ENCODE measurements at regions not wholly inside any gene's neighbourhood (a gene's known extent, or its start where the extent isn't known, plus 50 kb on each side); places are given as distances from the start of the nearest gene placed in this dataset.

DNA sequence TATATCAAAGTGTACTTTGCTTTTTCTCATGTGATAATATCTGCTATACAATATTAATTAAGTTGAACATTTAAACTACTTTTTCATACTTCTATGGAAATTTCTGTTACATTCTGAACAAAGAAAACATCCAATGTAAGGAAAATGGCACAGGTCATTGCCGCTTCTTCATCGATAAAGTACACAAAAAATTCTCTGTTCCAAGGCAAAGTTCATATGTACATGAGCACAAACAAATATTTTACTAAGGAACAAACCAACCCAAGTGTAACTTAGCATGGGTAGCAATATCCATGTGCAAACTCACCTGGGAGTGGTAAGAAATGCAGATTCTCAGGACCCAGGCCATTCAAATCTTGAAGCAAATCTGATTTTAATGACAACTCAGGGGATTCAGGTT lies 139.8 kb downstream of the TMEM161B start:
- H4K20me1 ChIP-seq (ENCODE audit: insufficient read depth, low read length): no peaks in the 10 kb centered on the region
- H3K9me2 ChIP-seq (ENCODE audit: insufficient read depth, low read length): no peaks in the 10 kb centered on the region
- H3K9me3 ChIP-seq (ENCODE audit: low read length): no peaks in the 10 kb centered on the region
- H3K36me3 ChIP-seq (ENCODE audit: insufficient read depth, low read length): no peaks in the 10 kb centered on the region
- BruUV-seq (replicated peaks): no TSS peak
- ChIA-PET CTCF (ENCODE audit: unreplicated experiment) (no interaction called here), POLR2A (interaction anchor here (0.7 to 1.1 kb wide), 2 partner anchors 15 to 282 kb away, joined by 3 read pairs; no protein-coding TSS in a partner anchor)
- DNase-seq (ENCODE audit: low spot score): no peak
- intact Hi-C loops (cut with micrococcal nuclease; ENCODE audit: unreplicated experiment): no loop called here
- no peak overlapping the region for H3K27ac ChIP-seq (ENCODE audit: low read depth, low read length, poor library complexity, severe bottlenecking)
- no peaks in the 10 kb centered on the region for H3K4me1 ChIP-seq (ENCODE audit: insufficient read depth, low read length, poor library complexity, severe bottlenecking)
- TF ChIP-seq EZH2phosphoT487 (IDR thresholded peaks at IDR 0.05; ENCODE audit: borderline replicate concordance, low read depth, low read length): no peak
- TF ChIP-seq, protein P1, sequence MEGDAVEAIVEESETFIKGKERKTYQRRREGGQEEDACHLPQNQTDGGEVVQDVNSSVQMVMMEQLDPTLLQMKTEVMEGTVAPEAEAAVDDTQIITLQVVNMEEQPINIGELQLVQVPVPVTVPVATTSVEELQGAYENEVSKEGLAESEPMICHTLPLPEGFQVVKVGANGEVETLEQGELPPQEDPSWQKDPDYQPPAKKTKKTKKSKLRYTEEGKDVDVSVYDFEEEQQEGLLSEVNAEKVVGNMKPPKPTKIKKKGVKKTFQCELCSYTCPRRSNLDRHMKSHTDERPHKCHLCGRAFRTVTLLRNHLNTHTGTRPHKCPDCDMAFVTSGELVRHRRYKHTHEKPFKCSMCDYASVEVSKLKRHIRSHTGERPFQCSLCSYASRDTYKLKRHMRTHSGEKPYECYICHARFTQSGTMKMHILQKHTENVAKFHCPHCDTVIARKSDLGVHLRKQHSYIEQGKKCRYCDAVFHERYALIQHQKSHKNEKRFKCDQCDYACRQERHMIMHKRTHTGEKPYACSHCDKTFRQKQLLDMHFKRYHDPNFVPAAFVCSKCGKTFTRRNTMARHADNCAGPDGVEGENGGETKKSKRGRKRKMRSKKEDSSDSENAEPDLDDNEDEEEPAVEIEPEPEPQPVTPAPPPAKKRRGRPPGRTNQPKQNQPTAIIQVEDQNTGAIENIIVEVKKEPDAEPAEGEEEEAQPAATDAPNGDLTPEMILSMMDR (conservative IDR thresholded peaks at IDR 0.05; ENCODE audit: low read length): no peak
- no peak overlapping the region for H3K4me3 ChIP-seq (ENCODE audit: low read depth, low read length, poor library complexity, severe bottlenecking)
- H3K4me2 ChIP-seq (ENCODE audit: low read length): no peak overlapping the region
- no peak overlapping the region for H2AFZ ChIP-seq (ENCODE audit: low read length)
- no peaks in the 10 kb centered on the region for H3K79me2 ChIP-seq (ENCODE audit: insufficient read depth, low read depth, low read length)

DNA sequence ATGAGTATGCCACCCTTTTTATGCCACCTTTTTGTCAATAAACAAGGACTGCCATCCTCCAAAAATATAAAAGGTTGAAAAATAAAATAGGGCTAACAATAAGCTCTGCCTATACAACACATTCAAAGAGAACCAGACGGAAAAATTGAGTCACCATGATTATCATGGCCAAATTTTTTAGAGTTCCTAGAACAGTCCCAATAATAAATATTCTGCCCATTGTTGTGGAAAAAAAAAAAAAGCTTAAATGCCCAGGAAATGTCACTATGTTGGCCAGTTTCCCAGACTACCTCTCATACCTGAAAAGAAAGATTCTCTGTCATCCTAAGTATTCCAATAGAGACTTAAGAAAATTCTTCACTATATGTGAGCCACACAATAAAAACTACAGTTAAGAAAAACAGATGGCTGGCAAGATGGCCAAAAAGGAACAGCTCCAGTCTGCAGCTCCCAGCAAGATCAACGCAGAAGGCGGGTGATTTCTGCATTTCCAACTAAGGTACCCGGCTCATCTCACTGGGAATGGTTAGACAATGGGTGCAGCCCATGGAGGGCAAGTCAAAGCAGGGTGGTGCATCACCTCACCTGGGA lies 149.0 kb downstream of the TMEM161B start:
- H4K20me1 ChIP-seq (ENCODE audit: insufficient read depth, low read length): no peaks in the 10 kb centered on the region
- H3K9me2 ChIP-seq (ENCODE audit: insufficient read depth, low read length): no peaks in the 10 kb centered on the region
- no peaks in the 10 kb centered on the region for H3K9me3 ChIP-seq (ENCODE audit: low read length)
- intact Hi-C loops (cut with micrococcal nuclease; ENCODE audit: unreplicated experiment): no loop called here
- H2AFZ ChIP-seq (ENCODE audit: low read length): no peak overlapping the region
- CTCF ChIA-PET (ENCODE audit: unreplicated experiment): no interaction called here
- DNase-seq (ENCODE audit: low spot score): no peak
- no peak overlapping the region for H3K4me2 ChIP-seq (ENCODE audit: low read length)
- POLR2A ChIA-PET: interaction anchor here (0.6 kb wide), 2 partner anchors 80 to 355 kb away, joined by 3 to 5 read pairs; no protein-coding TSS in a partner anchor
- no peaks in the 10 kb centered on the region for H3K36me3 ChIP-seq (ENCODE audit: insufficient read depth, low read length)
- no peak overlapping the region for H3K4me3 ChIP-seq (ENCODE audit: low read depth, low read length, poor library complexity, severe bottlenecking)
- BruUV-seq (replicated peaks): no TSS peak
- H3K4me1 ChIP-seq (ENCODE audit: insufficient read depth, low read length, poor library complexity, severe bottlenecking): no peaks in the 10 kb centered on the region
- TF ChIP-seq EZH2phosphoT487 (IDR thresholded peaks at IDR 0.05; ENCODE audit: borderline replicate concordance, low read depth, low read length): no peak
- TF ChIP-seq, protein P1 (conservative IDR thresholded peaks at IDR 0.05; ENCODE audit: low read length): no peak
- H3K79me2 ChIP-seq (ENCODE audit: insufficient read depth, low read depth, low read length): no peaks in the 10 kb centered on the region
- no peak overlapping the region for H3K27ac ChIP-seq (ENCODE audit: low read depth, low read length, poor library complexity, severe bottlenecking)

DNA sequence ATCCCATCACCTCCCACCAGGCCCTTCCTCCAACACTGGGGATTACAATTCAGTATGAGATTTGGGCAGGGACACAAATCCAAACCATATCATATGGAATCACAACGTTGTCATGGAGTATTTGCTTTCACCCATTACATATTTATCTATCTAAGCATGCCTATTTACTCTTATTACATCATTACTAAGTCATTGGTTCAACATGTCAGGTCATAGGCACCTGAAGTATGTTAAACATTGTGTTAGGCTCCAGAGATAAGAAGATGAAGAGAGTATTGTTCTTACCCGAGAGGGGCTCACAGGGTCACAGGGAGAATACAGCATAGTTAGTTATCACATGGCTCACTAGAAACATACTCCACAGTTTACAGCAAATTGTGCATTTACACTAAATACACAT lies 150.5 kb downstream of the TMEM161B start:
- H3K79me2 ChIP-seq (ENCODE audit: insufficient read depth, low read depth, low read length): no peaks in the 10 kb centered on the region
- ChIA-PET POLR2A (no interaction called here), CTCF (ENCODE audit: unreplicated experiment) (no interaction called here)
- no peak for DNase-seq (ENCODE audit: low spot score)
- intact Hi-C loops (cut with micrococcal nuclease; ENCODE audit: unreplicated experiment): no loop called here
- no peaks in the 10 kb centered on the region for H3K36me3 ChIP-seq (ENCODE audit: insufficient read depth, low read length)
- no peaks in the 10 kb centered on the region for H3K4me1 ChIP-seq (ENCODE audit: insufficient read depth, low read length, poor library complexity, severe bottlenecking)
- no peak overlapping the region for H3K4me3 ChIP-seq (ENCODE audit: low read depth, low read length, poor library complexity, severe bottlenecking)
- no peak overlapping the region for H2AFZ ChIP-seq (ENCODE audit: low read length)
- no peak for TF ChIP-seq EZH2phosphoT487 (IDR thresholded peaks at IDR 0.05; ENCODE audit: borderline replicate concordance, low read depth, low read length)
- TF ChIP-seq, protein P1 (conservative IDR thresholded peaks at IDR 0.05; ENCODE audit: low read length): no peak
- BruUV-seq (replicated peaks): no TSS peak
- H3K27ac ChIP-seq (ENCODE audit: low read depth, low read length, poor library complexity, severe bottlenecking): no peak overlapping the region
- H3K9me2 ChIP-seq (ENCODE audit: insufficient read depth, low read length): no peaks in the 10 kb centered on the region
- H4K20me1 ChIP-seq (ENCODE audit: insufficient read depth, low read length): no peaks in the 10 kb centered on the region
- H3K9me3 ChIP-seq (ENCODE audit: low read length): no peaks in the 10 kb centered on the region
- no peak overlapping the region for H3K4me2 ChIP-seq (ENCODE audit: low read length)

Data from OCI-LY7 (cell line).